ENCODE measurements at regions not wholly inside any gene's neighbourhood (a gene's known extent, or its start where the extent isn't known, plus 50 kb on each side); places are given as distances from the start of the nearest gene placed in this dataset.

- no peak overlapping the region for H3K4me3 ChIP-seq (ENCODE audit: low read depth, low read length)
- no peak for DNase-seq (ENCODE audit: low read depth, low spot score)
- POLR2A ChIA-PET: no interaction called here
- TF ChIP-seq CTCF (IDR thresholded peaks at IDR 0.05; ENCODE audit: insufficient read depth, low read length, missing control alignments): no peak
- CTCF ChIA-PET: no interaction called here
Observed at GRCh38 chr20:48324744-48325143, 503.1 kb downstream of the PREX1 start.

GRCh38 chr20:48321271-48321670 is 506.5 kb downstream of the PREX1 start:
- H3K4me3 ChIP-seq (ENCODE audit: low read depth, low read length): no peak overlapping the region
- CTCF ChIA-PET: no interaction called here
- no peak for DNase-seq (ENCODE audit: low read depth, low spot score)
- POLR2A ChIA-PET: no interaction called here
- no peak for TF ChIP-seq CTCF (IDR thresholded peaks at IDR 0.05; ENCODE audit: insufficient read depth, low read length, missing control alignments)

GRCh38 chr20:48319943-48320584 is 507.7 kb downstream of the PREX1 start:
- ChIA-PET POLR2A (no interaction called here), CTCF (no interaction called here)
- H3K4me3 ChIP-seq (ENCODE audit: low read depth, low read length): no peak overlapping the region
- no peak for DNase-seq (ENCODE audit: low read depth, low spot score)
- TF ChIP-seq CTCF (IDR thresholded peaks at IDR 0.05; ENCODE audit: insufficient read depth, low read length, missing control alignments): no peak

GRCh38 chr20:48317578-48317977 is 510.2 kb downstream of the PREX1 start:
- no peak for TF ChIP-seq CTCF (IDR thresholded peaks at IDR 0.05; ENCODE audit: insufficient read depth, low read length, missing control alignments)
- POLR2A ChIA-PET: no interaction called here
- CTCF ChIA-PET: interaction anchor here (1.0 to 1.2 kb wide), 2 partner anchors 18 to 654 kb away, joined by 3 read pairs; no protein-coding TSS in a partner anchor
- H3K4me3 ChIP-seq (ENCODE audit: low read depth, low read length): no peak overlapping the region
- no peak for DNase-seq (ENCODE audit: low read depth, low spot score)

- no peak overlapping the region for H3K4me3 ChIP-seq (ENCODE audit: low read depth, low read length)
- no peak for DNase-seq (ENCODE audit: low read depth, low spot score)
- POLR2A ChIA-PET: no interaction called here
- no peak for TF ChIP-seq CTCF (IDR thresholded peaks at IDR 0.05; ENCODE audit: insufficient read depth, low read length, missing control alignments)
- CTCF ChIA-PET: interaction anchor here (1.2 to 1.4 kb wide), 2 partner anchors 11 to 1110 kb away, joined by 3 read pairs; no protein-coding TSS in a partner anchor
Observed at GRCh38 chr20:48314925-48315592, 512.7 kb downstream of the PREX1 start.

GRCh38 chr20:48313324-48313723 is 514.5 kb downstream of the PREX1 start:
- ChIA-PET POLR2A (no interaction called here), CTCF (interaction anchor here (1.2 to 1.4 kb wide), 2 partner anchors 307 to 1108 kb away, joined by 3 read pairs; no protein-coding TSS in a partner anchor)
- no peak for DNase-seq (ENCODE audit: low read depth, low spot score)
- H3K4me3 ChIP-seq (ENCODE audit: low read depth, low read length): no peak overlapping the region
- no peak for TF ChIP-seq CTCF (IDR thresholded peaks at IDR 0.05; ENCODE audit: insufficient read depth, low read length, missing control alignments)

Measured in AG04449 (cell line).